HG03565 (cell line): ENCODE measurements at regions not wholly inside any gene's neighbourhood (a gene's known extent, or its start where the extent isn't known, plus 50 kb on each side); places are given as distances from the start of the nearest gene placed in this dataset.
"Not testable (repeated sequence)": the region's sequence is repeated elsewhere in the genome, so short reads cannot be mapped to it uniquely, and the experiment has no call there.

Experiments used
- ATAC-seq: cut with Tn5 transposase; IDR thresholded peaks from one replicate; pipeline ENCODE4 v1.9.1; 2021; ENCODE audit warnings: mild to moderate bottlenecking, moderate library complexity; ENCODE audit not compliant: unreplicated experiment

GRCh38 chr11:46188017-46188416, 66.8 kb upstream of the PHF21A start:
- ATAC-seq, result no peak

GRCh38 chr11:46183819-46184218, 62.6 kb upstream of the PHF21A start:
- no peak for ATAC-seq

- ATAC-seq, result no peak
Measured at GRCh38 chr11:46181843-46182424, 60.7 kb upstream of the PHF21A start.

GRCh38 chr11:46181387-46181786, 60.1 kb upstream of the PHF21A start:
- ATAC-seq, result no peak

DNA sequence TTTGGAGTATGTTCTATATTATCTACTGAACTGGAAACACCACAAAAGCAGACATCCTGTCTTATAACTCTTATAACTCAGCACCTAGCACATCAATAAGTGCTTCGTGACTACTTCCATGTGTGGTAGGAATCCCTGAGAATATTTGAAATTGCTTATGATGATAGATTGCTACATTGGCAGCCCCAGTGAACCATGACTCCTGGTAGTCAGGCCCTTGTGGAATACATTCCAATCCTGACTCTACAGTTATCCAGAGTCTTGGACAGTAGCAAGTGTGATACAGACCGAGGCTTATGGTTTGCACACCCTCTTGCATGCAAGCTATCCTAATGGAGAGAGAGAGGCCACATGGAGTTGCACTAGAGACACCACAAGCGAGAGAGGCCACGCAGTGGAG, 59.5 kb upstream of the PHF21A start:
- no peak for ATAC-seq

GRCh38 chr11:46178513-46178912, 57.3 kb upstream of the PHF21A start:
- no peak for ATAC-seq

DNA sequence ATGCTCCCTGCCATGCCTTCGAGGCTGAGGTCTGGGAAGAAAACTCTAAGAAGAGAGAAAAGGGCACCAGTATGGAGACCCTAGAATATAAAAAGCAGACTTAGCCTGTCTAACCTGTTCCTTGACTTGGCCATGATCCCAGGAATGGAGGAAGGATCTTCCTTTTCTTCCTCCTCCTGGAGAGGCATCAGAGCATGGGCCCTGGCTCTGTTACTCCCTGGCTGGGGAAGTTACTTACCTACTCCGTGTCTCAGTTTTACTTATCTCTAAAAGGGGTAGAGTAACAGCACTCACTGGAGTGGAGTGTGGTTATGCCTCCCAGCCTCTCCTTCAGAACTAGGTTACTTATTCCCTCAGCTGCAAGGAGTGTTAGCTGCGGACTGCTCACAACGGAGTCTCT, 55.2 kb upstream of the PHF21A start:
- no peak for ATAC-seq

GRCh38 chr11:46175401-46176002, 54.2 kb upstream of the PHF21A start:
- ATAC-seq, result no peak

DNA sequence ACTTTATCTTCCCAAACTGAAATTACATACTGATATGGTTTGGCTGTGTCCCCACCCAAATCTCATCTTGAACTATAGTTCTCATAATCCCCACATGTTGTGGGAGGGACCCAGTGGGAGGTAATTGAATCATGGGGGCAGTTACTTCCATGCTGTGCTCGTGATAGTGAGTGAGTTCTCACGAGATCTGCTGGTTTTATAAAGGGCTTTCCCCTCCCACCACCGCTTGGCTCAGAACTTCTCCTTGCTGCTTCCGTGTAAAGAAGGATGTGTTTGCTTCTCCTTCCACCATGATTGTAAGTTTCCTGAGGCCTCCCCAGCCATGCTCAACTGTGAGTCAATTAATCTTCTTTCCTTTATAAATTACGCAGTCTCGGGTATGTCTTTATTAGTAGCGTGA, 50.4 kb upstream of the PHF21A start:
- not testable (repeated sequence) for ATAC-seq
